Activated CD8-positive, alpha-beta T cell treated with anti-CD3 and anti-CD28 coated beads for 36 hours (primary cell): ENCODE measurements at regions not wholly inside any gene's neighbourhood (a gene's known extent, or its start where the extent isn't known, plus 50 kb on each side); places are given as distances from the start of the nearest gene placed in this dataset.

ENCODE experiments used
- ATAC-seq: fragments of 200-7000 bp; cut with Tn5 transposase; one replicate; pipeline ENCODE4 v1.10.0; 2021; ENCODE audit warnings: mild to moderate bottlenecking, moderate library complexity
- CTCF ChIA-PET: fragments of 350-600 bp; sonication (Branson Sonifier 250); formaldehyde crosslinking; loops from one replicate; lab custom pipeline; 2021; ENCODE audit warnings: antibody characterized with exemption; lab: Charles Lee
- POLR2A ChIA-PET: fragments of 350-600 bp; sonication (Branson Sonifier 250); formaldehyde crosslinking; loops from one replicate; lab custom pipeline; 2021; ENCODE audit warnings: antibody characterized with exemption; lab: Charles Lee
- DNase-seq: peaks from one replicate; pipeline ENCODE4 v3.0.0-alpha.2; 2020
- H3K27ac Mint-ChIP-seq: one replicate; pipeline ENCODE4 v1.8.0; 2021; ENCODE audit warnings: mild to moderate bottlenecking, mixed read lengths
- H3K27me3 Mint-ChIP-seq: one replicate; pipeline ENCODE4 v1.8.0; 2021; ENCODE audit warnings: mixed read lengths
- H3K36me3 Mint-ChIP-seq: one replicate; pipeline ENCODE4 v1.8.0; 2021; ENCODE audit warnings: low read depth, mixed read lengths
- H3K4me1 Mint-ChIP-seq: one replicate; pipeline ENCODE4 v1.8.0; 2021; ENCODE audit warnings: low read depth, mixed read lengths
- H3K4me3 Mint-ChIP-seq: one replicate; pipeline ENCODE4 v1.8.0; 2021; ENCODE audit warnings: mild to moderate bottlenecking, moderate library complexity, mixed read lengths
- H3K9me3 Mint-ChIP-seq: one replicate; pipeline ENCODE4 v1.8.0; 2021; ENCODE audit warnings: mixed read lengths
- CTCF ChIP-seq: fragments of 200-600 bp; IDR thresholded peaks from one replicate; pipeline ENCODE4 v1.8.0; 2022; ENCODE audit warnings: antibody characterized with exemption, mild to moderate bottlenecking
- intact Hi-C: fragments of 100-400 bp; cut with micrococcal nuclease; formaldehyde crosslinking; loops from one replicate; pipeline ENCODE4 v1.10.0; 2022

GRCh38 chr4:147349193-147349592 is 131.7 kb upstream of the EDNRA start:
- Mint-ChIP-seq H3K27me3 (peaks cover 2% of the 10 kb centered on the region), H3K9me3 (no peaks in the 10 kb centered on the region), H3K27ac (no peak overlapping the region), H3K4me3 (no peak overlapping the region), H3K36me3 (no peaks in the 10 kb centered on the region), H3K4me1 (no peaks in the 10 kb centered on the region)
- TF ChIP-seq CTCF = no peak
- ATAC-seq = no peak
- intact Hi-C loops = no loop called here
- POLR2A ChIA-PET = no interaction called here
- CTCF ChIA-PET = no interaction called here
- DNase-seq = no peak

- intact Hi-C loops = no loop called here
- no peak overlapping the region for H3K27ac Mint-ChIP-seq
- H3K27me3 Mint-ChIP-seq = peaks cover 2% of the 10 kb centered on the region
- TF ChIP-seq CTCF = no peak
- DNase-seq (no peak), ATAC-seq (no peak)
- ChIA-PET CTCF (no interaction called here), POLR2A (no interaction called here)
- no peaks in the 10 kb centered on the region for H3K36me3 Mint-ChIP-seq
- H3K9me3 Mint-ChIP-seq = no peaks in the 10 kb centered on the region
- H3K4me1 Mint-ChIP-seq = no peaks in the 10 kb centered on the region
- H3K4me3 Mint-ChIP-seq = no peak overlapping the region
Observed at GRCh38 chr4:147351083-147351787, 129.7 kb upstream of the EDNRA start.

- Mint-ChIP-seq H3K27ac (no peak overlapping the region), H3K4me1 (no peaks in the 10 kb centered on the region), H3K4me3 (no peak overlapping the region), H3K27me3 (no peaks in the 10 kb centered on the region), H3K36me3 (no peaks in the 10 kb centered on the region), H3K9me3 (no peaks in the 10 kb centered on the region)
- ChIA-PET CTCF (no interaction called here), POLR2A (no interaction called here)
- intact Hi-C loops = no loop called here
- no peak for TF ChIP-seq CTCF
- no peak for DNase-seq
- no peak for ATAC-seq
Observed at GRCh38 chr4:147354237-147354636, 126.7 kb upstream of the EDNRA start.

GRCh38 chr4:147355032-147355656 is 125.8 kb upstream of the EDNRA start:
- no peak for DNase-seq
- Mint-ChIP-seq H3K27me3 (no peaks in the 10 kb centered on the region), H3K27ac (no peak overlapping the region), H3K4me1 (no peaks in the 10 kb centered on the region), H3K9me3 (no peaks in the 10 kb centered on the region), H3K4me3 (no peak overlapping the region), H3K36me3 (no peaks in the 10 kb centered on the region)
- ChIA-PET POLR2A (no interaction called here), CTCF (no interaction called here)
- TF ChIP-seq CTCF = no peak
- ATAC-seq = no peak
- intact Hi-C loops = no loop called here

GRCh38 chr4:147355847-147356246 is 125.0 kb upstream of the EDNRA start:
- H3K36me3 Mint-ChIP-seq = no peaks in the 10 kb centered on the region
- intact Hi-C loops = no loop called here
- H3K27me3 Mint-ChIP-seq = no peaks in the 10 kb centered on the region
- ATAC-seq (no peak), DNase-seq (no peak)
- POLR2A ChIA-PET = no interaction called here
- no peak for TF ChIP-seq CTCF
- H3K27ac Mint-ChIP-seq = no peak overlapping the region
- H3K4me3 Mint-ChIP-seq = no peak overlapping the region
- no peaks in the 10 kb centered on the region for H3K4me1 Mint-ChIP-seq
- H3K9me3 Mint-ChIP-seq = no peaks in the 10 kb centered on the region
- CTCF ChIA-PET = no interaction called here
